ENCODE measurements at regions not wholly inside any gene's neighbourhood (a gene's known extent, or its start where the extent isn't known, plus 50 kb on each side); places are given as distances from the start of the nearest gene placed in this dataset.
"Not testable (repeated sequence)": the region's sequence is repeated elsewhere in the genome, so short reads cannot be mapped to it uniquely, and the experiment has no call there.

DNA sequence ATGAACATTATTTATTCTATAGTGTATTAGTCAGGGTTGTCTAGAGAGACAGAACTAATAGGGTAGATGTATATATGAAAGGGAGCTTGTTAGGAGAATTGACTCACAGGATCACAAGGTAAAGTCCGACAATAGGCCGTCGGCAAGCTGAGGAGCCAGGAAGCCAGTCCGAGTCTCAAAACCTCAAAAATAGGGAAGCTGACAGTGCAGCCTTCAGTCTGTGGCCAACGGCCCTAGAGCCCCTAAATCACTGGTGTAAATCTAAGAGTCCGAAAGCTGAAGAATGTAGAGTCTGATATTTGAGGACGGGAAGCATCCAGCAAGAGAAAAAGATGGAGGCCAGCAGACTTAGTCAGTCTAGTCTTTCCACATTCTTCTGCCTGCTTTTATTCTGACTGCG is 912.2 kb downstream of the FLRT2 start:
- DNase-seq, result no peak

DNA sequence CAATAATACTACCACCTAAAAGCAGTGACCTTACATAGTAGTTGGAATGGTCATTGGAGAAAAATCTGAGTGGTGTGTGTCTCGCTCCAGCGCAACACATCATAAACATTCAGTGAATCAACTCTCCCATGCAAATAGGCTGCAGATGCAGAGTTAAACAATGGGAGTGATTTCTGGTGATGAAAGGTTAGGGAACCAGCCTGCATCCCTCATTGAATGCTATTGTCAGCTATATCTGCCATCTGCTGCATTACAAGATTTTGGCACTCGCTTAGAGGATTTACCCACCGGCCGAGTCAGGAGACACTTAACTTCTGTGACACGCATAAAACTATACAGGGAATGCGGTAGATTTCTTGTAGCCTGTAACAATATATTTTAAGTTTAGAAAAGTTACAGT is 900.9 kb downstream of the FLRT2 start:
- DNase-seq, result no peak

DNA sequence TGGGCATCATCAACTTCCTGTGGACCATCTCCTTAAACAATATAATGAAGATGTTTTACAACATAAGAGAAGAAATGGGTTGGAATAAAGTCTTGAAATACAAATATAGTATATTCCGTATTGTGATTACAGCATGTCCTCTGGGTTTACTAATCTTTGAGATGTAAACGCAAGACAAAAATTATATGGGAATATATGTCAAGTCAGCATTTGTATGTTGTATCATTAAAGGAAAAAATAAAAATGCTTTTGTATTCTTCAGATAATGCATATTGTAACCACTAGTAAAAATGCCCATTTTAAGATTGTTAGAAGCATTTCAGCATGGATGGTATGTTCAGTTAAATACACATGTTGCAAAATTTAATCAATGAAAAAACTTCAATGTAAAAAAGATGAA is 893.3 kb downstream of the FLRT2 start:
- DNase-seq, result no peak

DNA sequence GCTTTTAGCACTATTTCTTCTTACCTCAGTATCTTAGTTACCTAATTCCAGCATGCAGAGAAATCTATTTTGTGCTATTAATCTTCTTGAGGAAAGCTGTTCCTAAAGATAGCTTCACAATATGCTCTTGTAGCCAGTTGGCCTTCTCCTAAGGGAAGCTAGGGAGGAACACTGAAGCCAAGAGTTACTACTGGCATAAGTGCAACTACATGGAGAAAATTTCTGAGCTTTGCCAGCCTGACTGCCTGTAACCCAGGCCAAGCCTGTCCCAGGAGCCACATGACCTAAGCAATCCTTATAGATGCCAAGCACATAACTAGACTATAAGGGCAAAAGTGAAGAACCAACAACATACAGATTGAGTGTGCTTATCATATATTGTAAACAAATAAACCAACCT is 890.2 kb downstream of the FLRT2 start:
- DNase-seq, result no peak

DNA sequence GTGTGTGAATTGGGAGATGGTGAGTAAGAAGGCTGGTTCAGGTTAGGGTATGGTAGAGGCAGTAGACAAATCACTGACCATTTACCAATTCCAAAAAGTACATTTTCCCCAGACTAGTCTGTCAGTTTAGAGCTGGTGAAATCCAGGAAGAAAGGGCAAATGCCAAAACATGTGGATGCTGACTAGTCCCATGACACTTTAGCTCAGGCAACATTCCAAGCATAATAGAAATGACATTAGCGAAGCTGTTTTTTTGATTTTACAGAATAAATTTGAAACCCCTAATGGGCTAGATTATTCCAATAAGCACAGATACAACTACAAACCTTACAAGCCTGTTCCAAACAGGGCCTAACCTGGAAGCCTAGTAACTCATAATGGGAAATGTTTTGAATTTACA is 884.2 kb downstream of the FLRT2 start:
- DNase-seq, result no peak

DNA sequence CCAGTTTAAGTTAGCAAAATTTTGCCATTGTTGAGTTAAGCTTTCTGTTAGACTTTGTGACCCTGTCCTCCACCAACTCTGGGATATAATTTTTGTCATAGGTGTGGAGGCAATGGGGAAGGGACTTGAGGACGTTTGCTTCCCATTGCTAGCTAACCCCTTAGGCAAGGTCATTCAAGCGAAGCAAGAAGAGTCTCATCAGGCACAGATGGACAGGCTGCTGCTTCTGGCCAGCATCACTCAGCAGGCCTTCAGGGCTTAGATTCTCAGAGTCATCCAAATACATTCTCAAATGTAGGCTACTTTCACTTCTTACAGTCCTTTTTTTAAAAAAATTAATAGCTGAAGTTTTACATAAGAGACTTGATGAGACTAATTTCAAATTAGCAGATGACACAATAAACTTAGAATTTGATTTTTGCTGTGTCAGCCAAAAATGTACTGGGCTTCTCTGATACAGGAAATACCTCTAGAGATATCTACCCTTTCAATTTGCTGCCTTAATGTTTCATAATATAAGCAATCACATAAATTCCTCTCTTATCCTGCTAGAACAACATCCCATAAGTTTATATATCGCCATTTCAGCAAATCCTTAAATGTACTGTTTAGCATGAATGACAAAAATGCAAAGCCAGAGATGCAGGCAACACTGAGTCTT is 875.2 kb downstream of the FLRT2 start:
- no peak for DNase-seq

DNA sequence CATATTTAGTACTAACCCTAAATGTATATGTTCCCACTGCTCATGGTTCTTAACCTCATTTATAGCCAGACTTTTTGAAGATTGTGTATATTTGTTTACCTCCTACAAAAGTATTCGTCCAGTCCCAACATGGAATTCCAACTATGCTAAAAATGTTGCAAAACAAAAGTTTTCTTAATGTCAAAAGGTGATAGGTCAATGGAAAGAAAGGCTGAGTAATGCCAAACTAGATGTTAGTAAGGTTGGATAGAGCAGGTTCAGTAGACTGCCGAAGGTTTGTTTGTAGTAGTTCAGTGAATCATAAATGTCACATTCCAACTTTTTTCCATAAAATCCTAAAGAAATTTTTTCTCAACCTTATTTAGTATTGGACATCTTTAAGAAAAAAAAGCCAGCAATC is 874.5 kb downstream of the FLRT2 start:
- no peak for DNase-seq

DNA sequence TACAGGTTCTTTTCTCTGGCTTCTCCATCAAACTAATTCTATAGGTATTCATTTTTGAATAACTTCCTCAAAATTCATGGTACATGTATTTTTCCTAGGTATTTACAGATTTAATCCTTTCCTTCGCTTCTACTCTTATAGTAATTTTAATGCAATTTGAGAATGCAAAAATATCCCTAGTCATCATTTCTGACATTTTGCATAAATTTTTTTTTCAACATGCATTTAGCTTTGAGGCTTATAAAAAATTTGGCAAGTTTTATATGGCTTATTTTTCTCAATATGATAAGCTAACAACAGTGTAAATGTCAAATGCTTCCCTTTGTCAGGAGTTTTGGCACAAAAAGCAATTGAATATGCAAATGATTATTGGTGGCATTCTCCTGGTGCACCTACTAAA is 872.6 kb downstream of the FLRT2 start:
- DNase-seq, result no peak

DNA sequence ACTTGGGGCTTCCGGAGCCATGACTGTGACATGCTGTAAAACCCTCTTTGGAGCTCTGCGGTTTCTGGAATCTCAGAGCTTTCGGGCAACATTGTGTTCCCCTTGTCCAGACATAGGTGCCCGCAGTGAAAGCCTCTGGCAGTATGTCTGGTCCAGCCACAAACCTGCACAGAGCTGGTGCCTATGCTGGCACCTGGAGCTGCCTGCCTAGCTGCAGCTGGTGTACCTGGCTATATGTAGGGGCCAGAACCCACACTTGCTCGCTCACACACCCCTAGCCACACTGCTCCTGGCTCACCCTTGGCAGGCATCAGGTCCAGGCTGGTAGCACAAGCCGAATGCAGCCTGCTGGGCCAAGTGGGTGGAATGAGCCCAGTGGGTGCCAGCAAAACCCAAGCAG is 861.1 kb downstream of the FLRT2 start:
- no peak for DNase-seq

DNA sequence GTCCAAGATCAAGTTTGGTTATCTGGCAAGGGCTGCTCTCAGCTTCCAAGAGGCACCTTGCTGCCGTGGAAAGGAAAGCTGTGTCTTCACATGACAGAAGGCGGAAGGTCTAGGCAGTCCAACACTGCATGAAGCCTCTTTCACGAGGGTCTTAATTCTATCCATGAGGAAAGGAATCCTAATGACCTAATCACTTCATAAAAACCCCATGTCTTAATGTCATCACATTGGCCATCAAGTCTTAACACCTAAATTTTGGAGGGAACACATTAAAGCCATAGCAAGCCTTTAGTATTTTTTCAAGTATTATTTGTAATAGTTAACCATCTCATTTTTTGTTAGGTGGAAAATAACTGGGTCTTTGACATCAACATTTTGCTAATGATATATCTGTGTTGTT is 858.3 kb downstream of the FLRT2 start:
- no peak for DNase-seq

DNA sequence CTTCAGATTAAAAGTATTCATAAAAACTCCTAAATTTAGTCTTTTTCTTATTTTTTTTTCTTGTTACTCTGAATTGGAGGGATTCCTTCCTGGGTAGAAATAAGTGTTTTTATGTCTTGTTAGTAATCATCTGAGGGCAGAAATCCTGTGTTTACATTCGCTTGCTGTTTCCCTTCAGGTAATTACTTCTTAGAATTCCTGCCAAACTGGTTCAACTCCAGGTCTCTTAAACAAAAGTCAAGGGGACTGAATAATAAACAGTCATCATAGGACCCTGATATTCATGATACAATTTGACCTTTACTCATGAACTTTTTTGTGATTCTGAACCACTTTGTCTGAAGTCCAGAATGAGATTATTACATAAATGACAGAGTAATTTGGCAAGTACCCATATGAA is 843.9 kb downstream of the FLRT2 start:
- DNase-seq, result no peak

DNA sequence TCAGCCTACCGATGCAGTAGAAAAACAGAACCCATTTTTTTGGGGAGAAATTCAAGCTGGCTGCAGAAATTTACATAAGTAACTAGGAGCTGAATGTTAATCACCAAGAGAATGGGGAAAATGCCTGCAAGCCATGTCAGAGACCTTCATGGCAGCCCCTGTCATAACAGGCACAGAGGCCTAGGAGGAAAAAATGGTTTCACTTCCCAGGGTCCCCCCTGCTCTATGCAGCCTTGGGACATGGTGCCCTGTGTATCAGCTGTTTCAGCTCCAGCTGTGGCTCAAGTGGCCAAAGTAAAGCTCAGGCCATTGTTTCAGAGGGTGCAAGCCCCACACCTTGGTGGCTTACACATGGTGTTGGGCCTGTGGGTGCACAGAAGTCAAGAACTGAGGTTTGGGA is 842.5 kb downstream of the FLRT2 start:
- DNase-seq, result no peak

DNA sequence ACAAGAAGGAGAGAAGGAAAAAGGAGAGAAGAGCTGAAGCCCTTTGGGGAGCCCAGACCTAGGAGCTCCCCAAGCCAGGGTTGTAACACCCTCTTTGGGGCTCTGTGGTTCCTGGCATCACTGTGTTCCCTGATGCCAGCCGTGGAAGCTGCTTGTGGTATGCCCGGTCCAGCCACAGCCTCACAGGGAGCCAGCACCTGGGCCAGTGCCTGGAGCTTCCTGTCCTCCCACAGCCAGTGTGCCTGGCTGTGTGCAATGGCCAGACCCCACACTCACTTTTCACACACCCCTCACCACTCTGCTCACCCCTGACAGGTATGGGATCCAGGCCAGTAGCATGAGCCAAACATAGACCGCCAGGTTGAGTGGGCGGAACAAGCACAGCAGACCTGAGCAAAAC is 834.7 kb downstream of the FLRT2 start:
- DNase-seq, result no peak

DNA sequence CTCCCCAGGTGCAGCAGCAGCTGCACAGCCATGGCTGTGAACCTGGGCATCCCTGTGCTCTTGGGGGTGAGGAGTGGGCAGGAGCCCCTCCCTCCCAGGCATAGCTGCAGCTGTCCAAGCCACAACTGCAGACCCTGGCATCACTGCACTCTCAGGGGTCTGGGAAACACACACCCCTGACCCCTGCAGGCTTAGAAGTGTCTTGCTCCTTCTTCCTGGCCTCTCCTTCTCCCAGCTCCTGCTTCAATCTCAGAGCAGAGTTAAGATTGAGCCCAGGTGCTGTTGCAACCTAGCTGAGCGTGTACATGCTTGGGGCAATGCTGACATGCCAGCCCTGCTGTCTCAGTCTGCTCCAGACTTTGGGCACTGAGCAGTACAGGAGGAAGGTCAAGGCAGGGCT is 833.6 kb downstream of the FLRT2 start:
- DNase-seq, result no peak

DNA sequence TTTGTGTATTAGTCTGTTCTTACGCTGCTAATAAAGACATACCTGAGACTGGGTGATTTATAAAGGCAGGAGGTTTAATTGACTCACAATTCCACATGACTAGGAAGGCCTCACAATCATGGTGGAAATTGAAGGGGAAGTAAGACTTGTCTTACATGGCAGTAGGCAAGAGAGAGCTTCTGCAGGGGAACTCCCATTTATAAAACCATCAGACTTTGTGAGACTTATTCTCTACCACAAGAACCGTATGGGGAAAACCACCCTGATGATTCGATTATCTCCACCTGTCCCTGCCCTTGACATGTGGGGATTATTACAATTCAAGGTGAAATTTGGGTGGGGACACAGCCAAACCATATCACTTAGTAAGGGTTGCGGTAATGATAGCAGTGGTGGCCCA is 833.1 kb downstream of the FLRT2 start:
- DNase-seq, result no peak

DNA sequence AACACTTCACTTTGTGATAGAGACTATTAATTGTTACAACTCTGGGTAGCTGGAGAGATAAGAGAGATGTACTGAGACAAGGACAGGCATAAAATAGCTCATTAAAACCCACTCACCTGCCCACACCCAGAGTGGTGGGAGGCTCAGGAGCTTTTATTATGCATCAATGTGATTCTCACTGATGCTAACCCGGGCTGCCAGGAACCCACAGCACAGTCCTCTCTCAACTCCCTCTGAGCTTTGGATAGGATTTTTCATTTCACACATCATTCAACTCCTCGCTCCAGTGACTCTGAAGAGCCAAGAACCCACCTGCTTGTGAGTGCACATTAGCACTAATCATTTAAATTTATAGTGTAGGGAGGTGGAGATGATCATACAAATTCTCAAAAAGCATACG is 827.9 kb downstream of the FLRT2 start:
- no peak for DNase-seq

DNA sequence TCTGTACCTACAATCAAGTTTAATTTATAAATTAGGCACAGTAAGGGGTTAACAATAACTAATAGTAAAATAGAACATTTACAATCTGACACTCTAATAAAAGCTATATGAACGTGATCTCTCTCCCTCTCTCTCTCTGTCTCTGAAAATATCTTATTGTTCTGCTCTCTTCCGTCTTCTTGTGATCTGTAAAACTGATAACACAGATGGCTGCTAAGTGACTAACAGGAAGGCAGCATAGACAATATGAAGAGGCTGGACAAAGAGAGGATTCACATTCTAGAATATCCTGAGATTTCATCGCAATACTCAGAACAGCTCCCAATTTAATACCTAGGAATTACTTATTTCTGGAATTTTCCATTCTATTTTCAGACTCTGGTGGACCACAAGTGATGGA is 827.2 kb downstream of the FLRT2 start:
- no peak for DNase-seq

DNA sequence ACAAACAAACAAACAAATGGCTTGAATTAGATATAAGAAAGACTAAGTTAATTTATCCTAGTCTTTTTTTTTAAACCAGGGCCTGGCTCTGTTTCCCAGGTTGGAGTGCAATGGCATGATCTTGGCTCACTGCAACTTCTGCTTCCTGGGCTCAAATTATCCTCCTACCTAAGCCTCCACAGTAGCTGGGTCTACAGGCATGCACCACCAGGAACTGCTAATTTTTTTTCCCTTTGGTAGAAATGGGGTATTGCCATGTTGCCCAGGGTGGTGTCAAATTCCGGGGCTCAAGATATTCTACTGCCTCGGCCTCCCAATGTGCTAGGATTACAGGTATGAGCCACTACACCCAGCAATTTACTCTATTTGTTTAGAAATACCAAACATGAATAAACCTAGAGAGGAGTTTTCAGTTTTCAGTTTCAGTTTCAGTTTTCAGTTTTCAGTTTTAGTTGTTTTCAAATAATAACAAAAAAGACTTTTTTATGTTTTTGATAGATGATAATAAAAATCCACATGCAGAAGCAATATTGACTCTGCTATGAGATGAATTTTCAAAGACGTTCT is 817.0 kb downstream of the FLRT2 start:
- no peak for DNase-seq

DNA sequence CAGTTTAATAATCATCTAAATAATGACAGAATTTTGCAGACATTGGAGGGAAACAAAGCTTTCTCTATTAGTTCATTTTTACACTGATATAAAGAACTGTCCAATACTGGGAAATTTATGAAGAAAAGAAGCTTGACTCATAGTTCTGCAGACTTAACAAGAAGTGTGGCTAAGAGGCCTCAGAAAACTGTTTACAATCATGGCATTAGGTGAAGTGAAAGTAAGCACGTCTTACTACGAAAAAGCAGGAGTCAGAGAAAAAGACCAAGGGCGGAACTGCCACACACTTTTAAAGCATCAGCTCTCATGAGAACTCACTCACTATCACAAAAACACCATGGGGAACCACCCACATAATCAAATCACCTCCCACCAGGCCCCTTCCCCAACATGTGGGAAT is 804.4 kb downstream of the FLRT2 start:
- no peak for DNase-seq

DNA sequence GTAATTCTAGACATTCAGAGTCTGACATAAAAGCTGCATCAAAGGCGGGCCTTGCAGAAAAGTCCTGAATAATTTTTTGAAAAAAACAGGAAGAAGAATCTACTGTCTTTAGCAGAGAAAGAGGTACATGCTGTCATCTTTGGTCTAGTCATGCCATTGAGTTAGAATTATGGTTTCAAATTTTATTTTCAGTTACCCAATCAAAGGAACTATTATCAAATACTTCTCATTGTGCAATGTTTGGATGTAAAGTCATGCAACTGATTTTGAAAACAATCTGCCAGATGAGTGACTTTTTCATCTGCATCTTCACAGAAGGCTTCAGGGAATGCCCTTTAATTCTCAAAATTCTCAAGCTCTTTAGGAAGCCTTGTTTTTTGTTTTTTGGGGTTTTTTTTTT is 803.5 kb downstream of the FLRT2 start:
- no peak for DNase-seq

DNA sequence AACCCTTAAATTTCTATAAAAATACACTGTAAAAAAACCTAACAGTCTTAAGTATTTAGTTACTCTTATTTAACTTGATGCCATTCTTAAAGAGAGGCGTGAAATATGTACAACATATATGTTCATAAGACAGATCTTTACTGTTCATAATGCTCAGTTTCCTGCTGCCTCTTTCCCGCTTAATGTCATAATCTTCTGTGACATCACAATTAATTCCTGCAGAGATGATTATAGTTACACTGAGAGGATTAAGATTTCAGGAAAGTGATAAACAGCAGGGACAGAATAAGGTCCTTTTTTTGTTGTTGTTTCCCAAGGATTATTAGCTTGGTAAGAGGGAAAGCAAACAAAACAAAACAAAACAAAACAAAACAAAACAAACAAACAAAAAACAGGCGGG is 801.4 kb downstream of the FLRT2 start:
- no peak for DNase-seq

DNA sequence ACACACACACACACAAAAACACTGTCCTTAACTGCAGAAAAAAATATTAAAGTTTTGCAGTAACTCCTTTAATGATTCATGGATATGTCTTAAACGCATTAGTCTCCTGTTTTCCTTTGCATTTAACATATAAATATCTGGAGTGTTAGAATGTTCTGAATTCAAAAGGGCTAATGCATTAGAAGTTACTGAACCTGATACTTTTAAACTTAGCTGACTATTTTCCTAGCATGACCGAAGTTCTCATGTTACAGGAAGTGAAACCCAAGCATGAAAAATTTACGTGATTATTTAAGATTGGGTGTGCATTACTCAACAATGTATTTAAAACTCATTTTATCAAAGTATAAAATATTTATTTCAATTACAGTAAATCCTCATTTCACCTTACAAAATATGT is 791.2 kb downstream of the FLRT2 start:
- no peak for DNase-seq

DNA sequence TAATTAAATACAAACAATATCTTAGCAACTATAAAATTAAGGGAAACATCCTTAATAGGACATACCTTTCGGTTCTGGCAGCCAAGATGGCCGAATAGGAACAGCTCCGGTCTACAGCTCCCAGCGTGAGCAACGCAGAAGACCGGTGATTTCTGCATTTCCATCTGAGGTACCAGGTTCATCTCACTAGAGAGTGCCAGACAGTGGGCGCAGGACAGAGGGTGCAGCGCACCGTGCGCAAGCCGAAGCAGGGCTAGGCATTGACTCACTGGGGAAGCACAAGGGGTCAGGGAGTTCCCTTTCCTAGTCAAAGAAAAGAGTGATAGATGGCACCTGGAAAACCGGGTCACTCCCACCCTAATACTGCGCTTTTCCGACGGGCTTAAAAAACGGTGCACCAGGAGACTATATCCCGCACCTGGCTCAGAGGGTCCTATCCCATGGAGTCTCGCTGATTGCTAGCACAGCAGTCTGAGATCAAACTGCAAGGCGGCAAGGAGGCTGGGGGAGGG is 782.3 kb downstream of the FLRT2 start:
- not testable (repeated sequence) for DNase-seq

DNA sequence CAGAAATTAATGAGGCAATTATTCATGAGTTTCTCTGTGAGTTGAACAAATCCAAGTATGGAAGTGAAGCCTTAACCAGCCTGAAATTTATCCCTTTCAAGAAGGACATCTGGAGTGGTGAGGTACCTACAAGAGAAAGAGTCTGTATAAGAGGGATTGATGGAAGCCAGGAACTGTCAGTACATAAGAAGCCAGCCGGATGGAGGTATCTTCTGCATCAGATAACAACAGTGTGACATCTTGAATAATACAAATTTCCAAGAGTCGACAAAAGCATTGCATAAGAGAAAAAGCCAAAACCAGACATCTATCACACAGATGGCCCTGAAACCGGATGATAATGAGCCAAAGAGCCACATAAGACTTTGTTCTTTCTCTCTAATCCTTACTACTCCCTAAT is 781.2 kb downstream of the FLRT2 start:
- DNase-seq, result no peak

DNA sequence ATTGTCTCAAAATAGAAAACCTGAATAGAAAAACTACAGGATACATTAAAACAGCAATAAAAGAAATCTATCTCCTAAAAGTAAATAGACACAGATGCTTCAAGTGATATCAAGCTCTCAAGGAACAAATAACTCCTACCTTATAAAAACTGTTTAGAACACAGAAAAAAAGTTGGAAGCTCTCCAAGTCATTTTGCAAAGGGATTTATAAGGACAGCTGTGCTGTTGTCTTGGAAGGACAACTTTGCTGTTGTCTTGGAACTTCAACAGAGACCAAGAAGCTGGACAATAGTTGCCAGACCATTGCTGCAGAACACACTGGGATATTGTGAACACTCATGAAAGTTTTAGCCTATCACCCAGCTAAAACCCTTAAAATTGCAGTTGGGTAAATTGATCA is 780.7 kb downstream of the FLRT2 start:
- no peak for DNase-seq

Data from CD4-positive, alpha-beta T cell treated with Interferon gamma for 1 hour (primary cell).